ENCODE measurements at regions not wholly inside any gene's neighbourhood (a gene's known extent, or its start where the extent isn't known, plus 50 kb on each side); places are given as distances from the start of the nearest gene placed in this dataset.

- TF ChIP-seq EZH2phosphoT487 (IDR thresholded peaks at IDR 0.05; ENCODE audit: borderline replicate concordance, low read length) (no peak), EZH2 (IDR thresholded peaks at IDR 0.05; ENCODE audit: low read length, unreplicated experiment) (no peak)
- TF ChIP-seq, protein P1, sequence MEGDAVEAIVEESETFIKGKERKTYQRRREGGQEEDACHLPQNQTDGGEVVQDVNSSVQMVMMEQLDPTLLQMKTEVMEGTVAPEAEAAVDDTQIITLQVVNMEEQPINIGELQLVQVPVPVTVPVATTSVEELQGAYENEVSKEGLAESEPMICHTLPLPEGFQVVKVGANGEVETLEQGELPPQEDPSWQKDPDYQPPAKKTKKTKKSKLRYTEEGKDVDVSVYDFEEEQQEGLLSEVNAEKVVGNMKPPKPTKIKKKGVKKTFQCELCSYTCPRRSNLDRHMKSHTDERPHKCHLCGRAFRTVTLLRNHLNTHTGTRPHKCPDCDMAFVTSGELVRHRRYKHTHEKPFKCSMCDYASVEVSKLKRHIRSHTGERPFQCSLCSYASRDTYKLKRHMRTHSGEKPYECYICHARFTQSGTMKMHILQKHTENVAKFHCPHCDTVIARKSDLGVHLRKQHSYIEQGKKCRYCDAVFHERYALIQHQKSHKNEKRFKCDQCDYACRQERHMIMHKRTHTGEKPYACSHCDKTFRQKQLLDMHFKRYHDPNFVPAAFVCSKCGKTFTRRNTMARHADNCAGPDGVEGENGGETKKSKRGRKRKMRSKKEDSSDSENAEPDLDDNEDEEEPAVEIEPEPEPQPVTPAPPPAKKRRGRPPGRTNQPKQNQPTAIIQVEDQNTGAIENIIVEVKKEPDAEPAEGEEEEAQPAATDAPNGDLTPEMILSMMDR (conservative IDR thresholded peaks at IDR 0.05; ENCODE audit: low read depth, low read length) = no peak
Measured at GRCh38 chr22:48365386-48365785, 1462.3 kb downstream of the BRD1 start.

Measured in PC-3 (cell line).